ENCODE measurements at regions not wholly inside any gene's neighbourhood (a gene's known extent, or its start where the extent isn't known, plus 50 kb on each side); places are given as distances from the start of the nearest gene placed in this dataset.

GRCh38 chr5:117738571-117738970 is 1163.9 kb upstream of the SEMA6A start:
- TF ChIP-seq CTCF (IDR thresholded peaks at IDR 0.05; ENCODE audit: low read depth, low read length, poor library complexity, severe bottlenecking), result no peak
- TF ChIP-seq EZH2phosphoT487 (IDR thresholded peaks at IDR 0.05; ENCODE audit: borderline replicate concordance, low read length), result no peak
